HUES6 (cell line): ENCODE measurements at regions not wholly inside any gene's neighbourhood (a gene's known extent, or its start where the extent isn't known, plus 50 kb on each side); places are given as distances from the start of the nearest gene placed in this dataset.

ENCODE experiments used
- H3K27ac ChIP-seq: 2 replicates; pipeline ENCODE4 v1.7.0; 2013; ENCODE audit warnings: low read depth, mild to moderate bottlenecking, low read length, inconsistent platforms
- H3K27me3 ChIP-seq: 2 replicates; pipeline ENCODE4 v1.6.1; 2013; ENCODE audit warnings: low read length; ENCODE audit not compliant: control insufficient read depth, insufficient read depth
- H3K36me3 ChIP-seq: 2 replicates; pipeline ENCODE4 v1.6.1; 2013; ENCODE audit warnings: low read length; ENCODE audit not compliant: control insufficient read depth, insufficient read depth
- H3K4me1 ChIP-seq: 2 replicates; pipeline ENCODE4 v1.6.1; 2013; ENCODE audit warnings: low read length; ENCODE audit not compliant: control insufficient read depth, insufficient read depth
- H3K4me3 ChIP-seq: 2 replicates; pipeline ENCODE4 v1.5.1; 2013; ENCODE audit warnings: low read depth, low read length
- H3K9ac ChIP-seq: one replicate; pipeline ENCODE4 v1.6.1; 2013; ENCODE audit warnings: mild to moderate bottlenecking, low read length
- H3K9me3 ChIP-seq: 2 replicates; pipeline ENCODE4 v1.6.1; 2013; ENCODE audit warnings: low read depth, low read length; ENCODE audit not compliant: control insufficient read depth, insufficient read depth

- Histone ChIP-seq H3K27ac (no peak overlapping the region), H3K27me3 (peaks cover 72% of the 10 kb centered on the region), H3K9me3 (no peaks in the 10 kb centered on the region)
Measured at GRCh38 chr20:60926831-60927230, 325.2 kb upstream of the CDH4 start.

GRCh38 chr20:60928341-60928740 lies 323.7 kb upstream of the CDH4 start:
- no peak overlapping the region for H3K27ac ChIP-seq
- no peak overlapping the region for H3K9ac ChIP-seq
- peaks cover 78% of the 10 kb centered on the region for H3K27me3 ChIP-seq
- H3K9me3 ChIP-seq = no peaks in the 10 kb centered on the region
- H3K4me3 ChIP-seq = no peak overlapping the region
- no peaks in the 10 kb centered on the region for H3K36me3 ChIP-seq
- H3K4me1 ChIP-seq = peaks cover 4% of the 10 kb centered on the region; the same call in 1 of the 2 replicates

More at GRCh38 chr20:60926831-60927230, 325.2 kb upstream of the CDH4 start:
- H3K9ac ChIP-seq = no peak overlapping the region
- no peak overlapping the region for H3K4me3 ChIP-seq
- H3K4me1 ChIP-seq = peaks cover 4% of the 10 kb centered on the region; the same call in 1 of the 2 replicates
- no peaks in the 10 kb centered on the region for H3K36me3 ChIP-seq

GRCh38 chr20:60930023-60930790 lies 321.9 kb upstream of the CDH4 start:
- H3K4me1 ChIP-seq = peaks cover 4% of the 10 kb centered on the region; the same call in 1 of the 2 replicates
- no peak overlapping the region for H3K27ac ChIP-seq
- peaks cover 61% of the 10 kb centered on the region for H3K27me3 ChIP-seq
- H3K4me3 ChIP-seq = no peak overlapping the region
- H3K9ac ChIP-seq = no peak overlapping the region
- no peaks in the 10 kb centered on the region for H3K36me3 ChIP-seq
- no peaks in the 10 kb centered on the region for H3K9me3 ChIP-seq

GRCh38 chr20:60931696-60932095 lies 320.4 kb upstream of the CDH4 start:
- H3K9me3 ChIP-seq = no peaks in the 10 kb centered on the region
- H3K36me3 ChIP-seq = no peaks in the 10 kb centered on the region
- no peak overlapping the region for H3K4me3 ChIP-seq
- H3K4me1 ChIP-seq = peaks cover 6% of the 10 kb centered on the region
- H3K9ac ChIP-seq = no peak overlapping the region
- no peak overlapping the region for H3K27ac ChIP-seq
- H3K27me3 ChIP-seq = peaks cover 53% of the 10 kb centered on the region

- Histone ChIP-seq H3K4me1 (peaks cover 4% of the 10 kb centered on the region; the same call in 1 of the 2 replicates), H3K36me3 (no peaks in the 10 kb centered on the region), H3K27me3 (peaks cover 46% of the 10 kb centered on the region), H3K4me3 (no peak overlapping the region), H3K27ac (no peak overlapping the region), H3K9ac (no peak overlapping the region), H3K9me3 (no peaks in the 10 kb centered on the region)
Measured at GRCh38 chr20:60934724-60935123, 317.3 kb upstream of the CDH4 start.

GRCh38 chr20:60935971-60936370 lies 316.1 kb upstream of the CDH4 start:
- Histone ChIP-seq H3K9me3 (no peaks in the 10 kb centered on the region), H3K9ac (no peak overlapping the region), H3K27me3 (peaks cover 37% of the 10 kb centered on the region), H3K27ac (no peak overlapping the region), H3K4me3 (no peak overlapping the region), H3K36me3 (no peaks in the 10 kb centered on the region), H3K4me1 (peaks cover 4% of the 10 kb centered on the region; the same call in 1 of the 2 replicates)

- peaks cover 24% of the 10 kb centered on the region for H3K27me3 ChIP-seq
- H3K4me1 ChIP-seq = peaks cover 4% of the 10 kb centered on the region; the same call in 1 of the 2 replicates
- no peak overlapping the region for H3K4me3 ChIP-seq
- no peak overlapping the region for H3K9ac ChIP-seq
- no peak overlapping the region for H3K27ac ChIP-seq
- H3K9me3 ChIP-seq = no peaks in the 10 kb centered on the region
- H3K36me3 ChIP-seq = no peaks in the 10 kb centered on the region
Measured at GRCh38 chr20:60937585-60937984, 314.5 kb upstream of the CDH4 start.

- Histone ChIP-seq H3K36me3 (no peaks in the 10 kb centered on the region), H3K27me3 (peaks cover 20% of the 10 kb centered on the region), H3K27ac (no peak overlapping the region), H3K9me3 (peaks cover 8% of the 10 kb centered on the region; the same call in 1 of the 2 replicates), H3K9ac (no peak overlapping the region), H3K4me3 (no peak overlapping the region), H3K4me1 (no peaks in the 10 kb centered on the region)
Measured at GRCh38 chr20:60941379-60941778, 310.7 kb upstream of the CDH4 start.

- Histone ChIP-seq H3K4me1 (no peaks in the 10 kb centered on the region; the same call in 1 of the 2 replicates), H3K9ac (no peak overlapping the region), H3K4me3 (no peak overlapping the region), H3K36me3 (no peaks in the 10 kb centered on the region), H3K9me3 (peaks cover 8% of the 10 kb centered on the region; the same call in 1 of the 2 replicates), H3K27ac (no peak overlapping the region), H3K27me3 (peaks cover 8% of the 10 kb centered on the region)
Measured at GRCh38 chr20:60947819-60948218, 304.2 kb upstream of the CDH4 start.

GRCh38 chr20:60948224-60948623 lies 303.8 kb upstream of the CDH4 start:
- Histone ChIP-seq H3K27ac (no peak overlapping the region), H3K27me3 (peaks cover 8% of the 10 kb centered on the region), H3K4me1 (no peaks in the 10 kb centered on the region; the same call in 1 of the 2 replicates), H3K9ac (no peak overlapping the region), H3K36me3 (no peaks in the 10 kb centered on the region), H3K9me3 (peaks cover 8% of the 10 kb centered on the region; the same call in 1 of the 2 replicates), H3K4me3 (no peak overlapping the region)

- peaks cover 13% of the 10 kb centered on the region for H3K9me3 ChIP-seq
- no peaks in the 10 kb centered on the region for H3K36me3 ChIP-seq
- no peak overlapping the region for H3K4me3 ChIP-seq
- H3K9ac ChIP-seq = no peak overlapping the region
- no peaks in the 10 kb centered on the region; the same call in 1 of the 2 replicates for H3K4me1 ChIP-seq
- H3K27me3 ChIP-seq = peaks cover 22% of the 10 kb centered on the region
- no peak overlapping the region for H3K27ac ChIP-seq
Measured at GRCh38 chr20:60950561-60950960, 301.5 kb upstream of the CDH4 start.
